NCI-H345 (cell line): ENCODE measurements at regions not wholly inside any gene's neighbourhood (a gene's known extent, or its start where the extent isn't known, plus 50 kb on each side); places are given as distances from the start of the nearest gene placed in this dataset.
"Not testable (repeated sequence)": the region's sequence is repeated elsewhere in the genome, so short reads cannot be mapped to it uniquely, and the experiment has no call there.

Experiments
- DNase-seq: peaks from one replicate; lab custom pipeline; 2025; lab: John Stamatoyannopoulos, UW

GRCh38 chr9:135173066-135173465, 85.6 kb downstream of the OLFM1 start:
- no peak for DNase-seq

- no peak for DNase-seq
Observed at GRCh38 chr9:135174248-135174647, 86.8 kb downstream of the OLFM1 start.

- DNase-seq: no peak
Observed at GRCh38 chr9:135174981-135175380, 87.5 kb downstream of the OLFM1 start.

GRCh38 chr9:135176284-135176683, 88.8 kb downstream of the OLFM1 start:
- DNase-seq: no peak

GRCh38 chr9:135177562-135177961, 90.1 kb downstream of the OLFM1 start:
- DNase-seq: not testable (repeated sequence)

GRCh38 chr9:135178498-135178897, 91.0 kb downstream of the OLFM1 start:
- no peak for DNase-seq

GRCh38 chr9:135179041-135179440, 91.6 kb downstream of the OLFM1 start:
- DNase-seq: no peak

GRCh38 chr9:135179976-135180375, 92.5 kb downstream of the OLFM1 start:
- DNase-seq: no peak

GRCh38 chr9:135180586-135180985, 93.1 kb downstream of the OLFM1 start:
- DNase-seq: no peak

GRCh38 chr9:135181336-135181735, 93.9 kb downstream of the OLFM1 start:
- no peak for DNase-seq

GRCh38 chr9:135181841-135182240, 94.4 kb downstream of the OLFM1 start:
- not testable (repeated sequence) for DNase-seq

GRCh38 chr9:135183069-135183468, 95.6 kb downstream of the OLFM1 start:
- no peak for DNase-seq

GRCh38 chr9:135183528-135184180, 96.2 kb downstream of the OLFM1 start:
- DNase-seq: no peak

- DNase-seq: no peak
Observed at GRCh38 chr9:135184181-135185053, 96.9 kb downstream of the OLFM1 start.

- no peak for DNase-seq
Observed at GRCh38 chr9:135185060-135185459, 97.6 kb downstream of the OLFM1 start.

GRCh38 chr9:135186248-135187164, 99.0 kb downstream of the OLFM1 start:
- DNase-seq: no peak

GRCh38 chr9:135187365-135187764, 99.9 kb downstream of the OLFM1 start:
- no peak for DNase-seq

GRCh38 chr9:135188681-135189151, 101.2 kb downstream of the OLFM1 start:
- no peak for DNase-seq

GRCh38 chr9:135189497-135189896, 102.0 kb downstream of the OLFM1 start:
- no peak for DNase-seq

GRCh38 chr9:135190789-135191577, 103.5 kb downstream of the OLFM1 start:
- no peak for DNase-seq

GRCh38 chr9:135192686-135193085, 105.2 kb downstream of the OLFM1 start:
- no peak for DNase-seq
